ENCODE measurements at regions not wholly inside any gene's neighbourhood (a gene's known extent, or its start where the extent isn't known, plus 50 kb on each side); places are given as distances from the start of the nearest gene placed in this dataset.

- H3K4me3 Mint-ChIP-seq: no peak overlapping the region
- H3K27ac Mint-ChIP-seq: no peak overlapping the region
- TF ChIP-seq, protein P1, sequence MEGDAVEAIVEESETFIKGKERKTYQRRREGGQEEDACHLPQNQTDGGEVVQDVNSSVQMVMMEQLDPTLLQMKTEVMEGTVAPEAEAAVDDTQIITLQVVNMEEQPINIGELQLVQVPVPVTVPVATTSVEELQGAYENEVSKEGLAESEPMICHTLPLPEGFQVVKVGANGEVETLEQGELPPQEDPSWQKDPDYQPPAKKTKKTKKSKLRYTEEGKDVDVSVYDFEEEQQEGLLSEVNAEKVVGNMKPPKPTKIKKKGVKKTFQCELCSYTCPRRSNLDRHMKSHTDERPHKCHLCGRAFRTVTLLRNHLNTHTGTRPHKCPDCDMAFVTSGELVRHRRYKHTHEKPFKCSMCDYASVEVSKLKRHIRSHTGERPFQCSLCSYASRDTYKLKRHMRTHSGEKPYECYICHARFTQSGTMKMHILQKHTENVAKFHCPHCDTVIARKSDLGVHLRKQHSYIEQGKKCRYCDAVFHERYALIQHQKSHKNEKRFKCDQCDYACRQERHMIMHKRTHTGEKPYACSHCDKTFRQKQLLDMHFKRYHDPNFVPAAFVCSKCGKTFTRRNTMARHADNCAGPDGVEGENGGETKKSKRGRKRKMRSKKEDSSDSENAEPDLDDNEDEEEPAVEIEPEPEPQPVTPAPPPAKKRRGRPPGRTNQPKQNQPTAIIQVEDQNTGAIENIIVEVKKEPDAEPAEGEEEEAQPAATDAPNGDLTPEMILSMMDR (IDR thresholded peaks at IDR 0.05): no peak
- H3K36me3 Mint-ChIP-seq (ENCODE audit: low read depth): no peaks in the 10 kb centered on the region
- peaks cover 9% of the 10 kb centered on the region for H3K4me1 Mint-ChIP-seq (ENCODE audit: low read depth)
- H3K27me3 Mint-ChIP-seq (ENCODE audit: insufficient read depth): peaks cover 4% of the 10 kb centered on the region; the same call in 1 of the 2 replicates
- H3K9me3 Mint-ChIP-seq: no peaks in the 10 kb centered on the region; the same call in 1 of the 2 replicates
- no peak for DNase-seq
These were observed 57.3 kb upstream of the THBS2 start for GRCh38 chr6:169310983-169311382.

Measured in HFFc6 (cell line).